SH-SY5Y (cell line): ENCODE measurements at regions not wholly inside any gene's neighbourhood (a gene's known extent, or its start where the extent isn't known, plus 50 kb on each side); places are given as distances from the start of the nearest gene placed in this dataset.

ENCODE experiments used
- GATA2 ChIP-seq: IDR thresholded peaks from 2 replicates; pipeline ENCODE4 v1.6.1; 2011; ENCODE audit warnings: mild to moderate bottlenecking, low read depth, low read length
- GATA3 ChIP-seq: IDR thresholded peaks from 2 replicates; pipeline ENCODE4 v1.6.1; 2011; ENCODE audit warnings: low read depth, mild to moderate bottlenecking, low read length, moderate library complexity

DNA sequence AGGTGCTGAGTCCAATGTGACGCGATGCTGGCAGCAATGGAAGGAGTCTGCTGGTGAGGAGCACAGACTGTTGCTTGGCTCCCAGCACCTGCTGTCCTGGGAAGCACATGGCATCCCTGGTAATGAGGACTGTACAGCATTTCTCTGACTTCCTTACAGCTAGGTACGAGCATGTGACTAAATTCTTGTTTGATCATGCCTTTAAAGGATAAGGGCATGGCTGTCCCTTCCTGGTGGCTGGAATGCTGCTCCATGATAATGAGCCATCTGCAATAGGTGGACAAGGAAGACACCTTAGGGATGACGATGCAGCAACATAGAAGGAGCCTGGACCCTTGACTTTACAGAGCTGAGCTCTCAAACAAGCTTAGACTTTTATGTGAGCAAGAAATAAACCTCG is 278.0 kb upstream of the SPRED2 start:
- TF ChIP-seq GATA3 (no peak), GATA2 (no peak)

DNA sequence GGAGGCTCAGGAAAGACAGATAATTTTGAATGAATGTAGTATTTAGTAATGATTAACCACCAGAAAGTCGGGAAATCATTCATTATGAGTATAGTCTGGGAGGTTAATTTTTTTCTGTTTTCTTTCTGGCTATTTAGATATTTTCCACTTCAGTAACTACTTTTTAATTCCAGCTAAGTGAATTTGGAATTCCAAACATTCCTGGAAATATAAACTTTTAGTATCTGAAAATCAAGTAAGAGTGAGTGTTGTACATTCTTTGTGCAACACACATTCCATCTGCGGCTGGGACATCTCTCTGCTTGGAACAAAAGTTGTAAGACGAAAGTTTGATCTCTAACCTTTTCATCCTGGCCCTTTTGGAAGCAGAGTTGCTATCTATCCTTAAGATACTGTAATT is 275.7 kb upstream of the SPRED2 start:
- TF ChIP-seq GATA2 (no peak), GATA3 (no peak)

DNA sequence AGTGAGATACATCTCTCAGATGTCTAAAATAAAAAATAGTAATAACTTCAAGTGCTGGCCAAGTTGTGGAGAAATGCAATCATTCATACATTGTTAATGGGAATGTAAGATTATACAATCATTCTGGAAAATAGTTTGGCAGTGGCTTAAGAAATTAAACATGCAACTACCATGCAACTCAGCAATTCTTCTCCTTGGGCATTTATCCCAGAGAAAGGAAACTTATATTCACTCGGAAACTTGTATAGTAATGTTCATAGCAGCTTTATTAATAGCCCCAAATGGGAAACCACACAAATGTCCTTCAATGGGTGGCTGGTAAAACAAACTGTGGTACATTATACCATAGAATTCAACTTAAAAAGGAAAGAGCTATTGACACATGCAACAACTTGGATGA is 274.0 kb upstream of the SPRED2 start:
- TF ChIP-seq GATA2 (no peak), GATA3 (no peak)

DNA sequence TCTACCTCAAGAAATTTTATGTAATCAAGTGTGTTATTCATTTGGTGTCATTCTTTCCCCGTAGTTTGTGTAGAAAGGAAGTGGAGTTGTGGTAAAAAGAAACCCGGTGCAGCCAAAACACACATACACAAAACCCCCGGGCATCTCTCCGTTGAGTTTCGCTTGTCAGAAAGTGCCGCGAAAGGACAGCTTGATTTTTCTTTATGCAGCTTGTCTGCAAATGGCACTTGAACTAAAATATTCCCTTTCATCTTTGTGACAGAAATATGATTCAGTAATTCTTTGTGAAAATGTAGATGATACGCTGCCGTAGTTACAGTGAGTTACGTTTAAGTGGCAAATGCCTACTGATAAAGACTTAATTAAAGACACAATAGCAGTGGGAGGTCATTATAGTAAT is 268.8 kb upstream of the SPRED2 start:
- no peak for TF ChIP-seq GATA3
- TF ChIP-seq GATA2, result no peak

DNA sequence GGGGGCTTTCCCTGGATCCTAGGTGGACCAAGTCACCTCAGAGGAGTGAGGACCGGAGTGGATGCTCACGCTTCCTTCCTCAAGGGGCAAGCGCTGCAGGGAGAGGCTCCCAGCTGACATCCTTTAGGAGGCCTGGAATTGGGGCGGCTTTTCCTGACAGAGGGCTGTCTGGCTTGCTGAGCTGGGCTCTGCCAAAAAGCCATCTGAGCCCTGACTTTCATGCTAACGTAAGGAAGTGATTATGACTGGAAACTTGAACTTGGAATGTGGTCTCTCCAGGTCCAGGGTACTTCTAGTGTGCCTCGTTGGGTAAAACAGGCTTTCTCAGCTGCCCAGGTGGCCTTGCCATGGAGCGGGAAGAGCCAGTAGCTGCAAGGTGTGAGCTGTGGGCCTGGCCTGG is 268.3 kb upstream of the SPRED2 start:
- no peak for TF ChIP-seq GATA3
- TF ChIP-seq GATA2, result no peak

DNA sequence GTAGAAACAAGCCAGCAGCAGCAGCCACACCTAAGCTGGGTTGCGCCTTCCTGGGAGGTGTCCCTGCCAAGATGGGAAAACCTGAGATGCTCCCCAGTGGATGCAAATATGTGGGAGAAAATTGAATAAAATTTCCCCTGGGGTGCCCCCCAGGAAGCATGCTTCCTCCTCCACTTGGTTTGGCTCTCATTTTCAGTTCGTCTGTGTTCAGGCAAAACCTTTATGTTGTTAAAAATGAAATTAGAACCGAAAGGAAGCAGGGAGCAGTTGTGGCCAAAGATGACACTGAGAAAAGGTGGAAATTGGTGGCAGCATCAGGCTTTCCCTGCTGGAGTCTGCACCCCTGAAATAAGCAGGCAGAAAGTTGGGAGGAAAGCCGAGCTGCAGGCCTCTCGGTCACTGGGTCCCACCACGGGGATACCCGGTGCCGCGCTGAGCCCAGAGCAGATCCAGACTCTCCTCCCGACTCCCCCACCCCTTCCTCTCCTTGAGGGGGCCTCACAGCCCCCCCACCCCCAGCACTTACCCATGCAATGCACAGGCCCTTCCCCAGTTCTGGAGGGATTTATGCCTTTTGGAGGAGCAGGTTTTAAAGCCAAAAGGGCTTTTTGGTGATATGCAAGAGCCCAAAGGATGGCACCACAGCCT is 267.7 kb upstream of the SPRED2 start:
- no peak for TF ChIP-seq GATA2
- no peak for TF ChIP-seq GATA3

DNA sequence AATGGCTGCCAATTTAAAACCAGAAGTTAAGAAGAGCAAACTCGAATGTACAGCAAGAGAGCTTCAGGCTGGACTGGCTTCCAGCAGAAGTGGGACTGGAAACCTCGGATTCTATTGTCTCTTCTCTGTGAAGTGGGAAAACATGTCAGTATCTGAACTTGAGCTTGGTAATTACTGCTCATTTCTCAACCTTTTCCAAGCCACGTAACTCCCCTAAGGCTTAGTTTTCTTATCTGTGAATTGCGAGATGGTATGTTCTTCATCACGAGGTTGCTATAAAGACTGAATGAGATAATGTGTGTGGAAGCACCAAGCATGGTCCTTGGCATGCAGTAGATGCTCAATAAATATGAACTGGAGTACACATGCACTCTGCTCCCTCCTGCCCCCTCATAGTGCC is 259.4 kb upstream of the SPRED2 start:
- TF ChIP-seq GATA2, result no peak
- TF ChIP-seq GATA3, result no peak

DNA sequence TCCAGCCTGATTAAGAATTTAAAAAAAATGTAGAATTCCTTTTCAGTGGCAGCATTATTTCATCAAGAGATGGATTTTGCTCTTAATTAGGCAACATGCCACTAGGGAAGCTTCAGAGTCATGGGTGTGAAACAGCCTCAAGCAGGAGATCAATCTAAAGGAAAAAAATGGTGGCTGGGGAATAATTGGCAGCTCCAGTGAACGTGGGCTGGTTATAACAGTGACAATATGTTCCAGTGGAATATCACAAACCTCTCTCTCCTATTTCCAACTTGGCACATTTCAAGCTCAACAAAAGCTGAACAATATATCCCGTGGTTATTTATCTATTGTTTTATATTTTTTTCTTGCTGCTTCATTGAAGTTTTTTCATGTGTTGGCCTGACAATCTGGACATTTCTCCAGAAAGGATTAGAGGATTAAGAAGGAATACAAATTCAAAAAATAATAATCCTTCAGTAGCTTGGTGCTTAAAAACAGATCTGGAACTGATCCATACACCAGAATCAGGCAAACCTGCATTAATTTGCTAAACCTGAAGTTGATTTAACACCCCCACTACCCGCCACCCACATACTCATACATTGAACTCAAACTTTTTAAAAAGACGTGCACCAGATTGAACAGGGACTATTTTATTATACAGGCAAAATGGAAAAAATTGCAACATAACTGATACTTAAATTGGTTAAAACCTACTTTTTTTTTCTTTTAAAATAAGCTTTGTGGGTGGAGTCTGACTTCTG is 255.9 kb upstream of the SPRED2 start:
- no peak for TF ChIP-seq GATA2
- no peak for TF ChIP-seq GATA3

DNA sequence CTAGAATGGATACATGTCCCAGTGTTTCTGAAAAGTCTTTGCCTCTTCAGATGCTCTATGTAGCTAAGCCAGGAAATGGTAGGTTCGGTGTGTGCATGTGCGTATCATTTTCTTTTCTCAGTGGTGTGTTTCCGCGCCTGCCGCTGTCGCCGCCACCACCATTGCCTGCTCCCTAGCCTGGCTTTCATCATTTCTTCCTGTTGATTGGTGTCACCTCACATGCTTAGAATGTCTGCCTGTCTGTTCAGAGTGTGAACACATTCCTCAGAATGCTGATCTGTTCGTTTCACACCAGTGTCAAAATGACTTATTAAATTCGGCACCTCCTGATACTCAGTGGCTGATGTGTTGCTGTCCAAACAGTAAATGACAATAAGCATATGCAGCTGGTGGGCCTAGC is 255.2 kb upstream of the SPRED2 start:
- no peak for TF ChIP-seq GATA3

DNA sequence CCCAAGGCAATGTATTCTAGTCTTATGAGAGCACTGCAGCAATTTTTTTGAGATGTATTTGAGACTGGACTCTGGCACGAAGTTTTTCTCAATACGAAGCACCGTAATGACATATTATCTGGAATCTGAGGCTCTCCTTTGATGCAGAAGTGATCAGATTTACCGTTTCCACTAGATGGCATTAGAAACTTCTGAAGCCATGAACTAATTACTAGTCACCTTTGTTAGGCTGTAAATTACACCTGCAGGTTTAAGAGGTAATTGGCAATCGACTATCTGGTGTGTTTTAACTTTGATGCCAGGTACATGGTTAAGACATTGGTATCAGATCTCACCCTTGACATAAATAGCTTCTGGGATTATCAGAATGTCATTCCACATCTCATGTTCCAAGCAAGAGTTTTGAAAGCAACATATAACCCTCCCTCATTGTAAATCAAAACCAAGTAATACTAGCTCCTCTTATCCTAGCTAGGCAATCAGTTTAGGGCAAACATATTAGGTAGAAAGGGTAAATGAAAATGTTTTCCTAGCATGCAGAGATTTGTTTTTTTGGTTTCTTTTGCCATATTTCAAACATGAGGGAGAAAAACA is 254.6 kb upstream of the SPRED2 start:
- no peak for TF ChIP-seq GATA2
- no peak for TF ChIP-seq GATA3

DNA sequence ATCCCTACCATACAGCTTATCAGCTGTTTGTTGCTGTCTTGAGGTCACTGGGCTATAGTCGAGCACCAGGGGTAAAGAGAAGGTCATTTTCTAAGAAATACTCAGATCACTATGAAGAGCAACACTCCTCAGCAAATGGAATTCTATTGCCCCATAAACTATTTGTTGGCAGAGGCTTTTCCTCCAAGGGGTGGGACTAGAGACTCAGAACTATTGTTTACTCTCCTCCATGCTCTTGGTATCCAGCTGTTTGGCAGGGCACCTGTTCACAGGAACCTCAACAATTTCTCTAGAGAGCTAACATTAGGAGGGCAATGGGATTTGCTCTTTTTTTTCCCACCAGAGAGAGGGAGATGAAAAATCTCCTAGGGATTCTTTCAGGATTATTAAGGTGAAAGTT is 249.1 kb upstream of the SPRED2 start:
- TF ChIP-seq GATA3 (no peak), GATA2 (no peak)

DNA sequence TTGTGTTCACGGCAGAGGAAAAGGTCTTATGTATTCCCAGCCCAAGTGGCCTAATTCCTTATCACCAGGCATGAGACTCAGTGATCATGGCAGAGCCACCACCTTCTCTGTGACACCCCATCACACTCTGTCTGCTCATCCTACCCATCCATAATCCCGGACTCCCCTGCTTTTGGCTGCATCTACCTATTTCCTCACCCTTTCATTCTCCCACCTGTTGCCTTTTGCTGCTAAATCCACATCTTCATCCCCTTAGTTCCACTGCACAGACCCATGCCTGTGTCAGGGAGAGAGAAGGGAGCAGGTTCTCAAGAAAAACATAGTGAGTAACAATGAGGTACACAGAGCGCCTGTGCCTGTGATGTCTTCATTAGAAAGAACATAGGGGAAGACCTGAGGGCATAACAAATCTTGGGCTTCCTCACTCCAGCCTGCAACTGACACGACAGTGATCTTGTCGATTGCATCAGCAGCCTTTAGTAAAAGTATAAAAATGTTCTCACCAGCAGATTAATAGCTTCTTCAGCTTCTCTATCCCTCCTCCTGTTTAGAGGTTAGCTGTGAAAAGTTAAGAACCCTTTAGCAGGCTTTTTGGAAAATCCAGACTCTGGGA is 246.5 kb upstream of the SPRED2 start:
- TF ChIP-seq GATA2 (no peak), GATA3 (no peak)

DNA sequence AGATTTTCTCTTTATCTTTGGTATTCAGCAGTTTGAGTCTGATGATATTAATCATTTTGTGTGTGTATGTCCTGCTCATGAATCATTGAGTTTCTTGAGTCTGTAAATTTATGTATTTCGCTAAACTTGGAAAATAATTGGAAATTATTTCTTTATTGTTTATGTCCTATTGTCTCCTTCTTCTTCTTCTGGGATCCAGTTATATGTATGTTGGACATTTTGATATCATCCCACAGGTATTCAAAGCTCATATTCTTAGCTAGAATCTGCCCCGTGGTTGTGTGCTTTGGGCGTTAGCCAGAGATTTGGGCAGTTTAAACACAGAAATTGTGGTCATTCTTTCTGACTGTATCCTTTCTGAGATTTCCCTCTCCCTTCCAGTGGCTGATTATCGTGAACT is 243.0 kb upstream of the SPRED2 start:
- TF ChIP-seq GATA3 (no peak), GATA2 (no peak)

DNA sequence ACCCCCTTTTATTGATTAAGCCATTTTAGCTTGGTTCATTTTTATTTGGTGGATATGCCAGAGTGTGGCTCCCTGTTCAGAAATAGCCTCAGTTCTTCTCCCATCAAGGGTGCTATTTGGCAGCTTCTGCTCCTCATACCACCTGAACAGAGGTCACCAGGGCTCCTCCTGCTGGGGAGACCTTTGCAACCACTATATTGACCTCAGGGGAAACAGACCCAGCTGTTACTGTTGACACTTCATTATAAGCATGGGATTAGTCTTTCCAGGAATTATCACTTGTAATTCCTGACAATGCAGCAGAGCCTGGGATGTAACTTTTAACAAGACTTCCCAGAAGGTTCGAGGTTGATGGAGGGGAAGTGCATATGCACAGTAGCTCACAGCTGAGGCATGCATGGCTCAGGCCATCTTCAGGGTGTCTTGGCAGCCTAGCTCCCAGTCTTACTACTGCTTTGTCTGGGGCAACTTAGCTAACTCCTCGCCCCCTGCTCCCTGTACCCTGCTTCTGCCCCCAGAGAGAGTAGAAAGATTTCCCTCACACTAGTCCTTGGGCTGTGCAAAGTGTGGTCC is 239.4 kb upstream of the SPRED2 start:
- TF ChIP-seq GATA2, result no peak
- TF ChIP-seq GATA3, result no peak
